ENCODE measurements at regions not wholly inside any gene's neighbourhood (a gene's known extent, or its start where the extent isn't known, plus 50 kb on each side); places are given as distances from the start of the nearest gene placed in this dataset.

DNA sequence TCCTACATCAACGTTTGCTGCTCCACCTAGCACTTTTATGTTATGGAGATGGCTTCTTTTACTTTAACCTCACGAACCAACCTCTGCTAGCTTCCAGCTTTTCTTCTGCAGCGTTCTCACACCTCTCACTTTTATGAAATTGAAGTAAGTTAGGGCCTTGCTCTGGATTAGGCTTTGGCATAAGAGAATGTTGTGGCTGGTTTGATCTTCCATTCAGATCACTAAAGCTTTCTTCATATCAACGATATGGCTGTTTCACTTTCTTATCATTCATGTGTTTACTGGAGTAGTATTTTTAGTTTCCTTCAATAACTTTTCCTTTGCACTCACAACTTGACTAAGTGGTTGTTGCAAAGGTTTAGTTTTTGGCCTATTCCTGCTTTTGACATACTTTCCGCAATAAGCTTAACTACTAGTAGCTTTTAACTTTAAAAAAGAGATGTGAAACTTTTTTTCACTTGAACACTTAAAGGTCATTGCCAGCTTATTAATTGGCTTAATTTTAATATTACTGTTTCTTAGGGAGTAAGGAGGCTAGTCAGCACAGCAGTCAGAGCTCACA is 60.0 kb upstream of the SPRY2 start:
- Histone ChIP-seq H3K36me3 (no peaks in the 10 kb centered on the region), H3K27me3 (no peaks in the 10 kb centered on the region), H3K4me1 (peaks cover 0 to 17% (median 6%) of the 10 kb centered on the region in 4 donors), H3K27ac (no peak overlapping the region), H3K9me3 (peaks cover 0 to 6% (median 3%) of the 10 kb centered on the region in 4 donors), H3K4me3 (no peak overlapping the region)
- ATAC-seq (ENCODE audit: low FRiP score in 2 of 2), result no peak
- DNase-seq, result no peak
- 69 to 75% methylated on average over 5 of the region's 5 CpGs for WGBS, 2 donors
- TF ChIP-seq, protein P1, sequence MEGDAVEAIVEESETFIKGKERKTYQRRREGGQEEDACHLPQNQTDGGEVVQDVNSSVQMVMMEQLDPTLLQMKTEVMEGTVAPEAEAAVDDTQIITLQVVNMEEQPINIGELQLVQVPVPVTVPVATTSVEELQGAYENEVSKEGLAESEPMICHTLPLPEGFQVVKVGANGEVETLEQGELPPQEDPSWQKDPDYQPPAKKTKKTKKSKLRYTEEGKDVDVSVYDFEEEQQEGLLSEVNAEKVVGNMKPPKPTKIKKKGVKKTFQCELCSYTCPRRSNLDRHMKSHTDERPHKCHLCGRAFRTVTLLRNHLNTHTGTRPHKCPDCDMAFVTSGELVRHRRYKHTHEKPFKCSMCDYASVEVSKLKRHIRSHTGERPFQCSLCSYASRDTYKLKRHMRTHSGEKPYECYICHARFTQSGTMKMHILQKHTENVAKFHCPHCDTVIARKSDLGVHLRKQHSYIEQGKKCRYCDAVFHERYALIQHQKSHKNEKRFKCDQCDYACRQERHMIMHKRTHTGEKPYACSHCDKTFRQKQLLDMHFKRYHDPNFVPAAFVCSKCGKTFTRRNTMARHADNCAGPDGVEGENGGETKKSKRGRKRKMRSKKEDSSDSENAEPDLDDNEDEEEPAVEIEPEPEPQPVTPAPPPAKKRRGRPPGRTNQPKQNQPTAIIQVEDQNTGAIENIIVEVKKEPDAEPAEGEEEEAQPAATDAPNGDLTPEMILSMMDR (IDR thresholded peaks at IDR 0.05), result no peak
- no peak for TF ChIP-seq EP300 (IDR thresholded peaks at IDR 0.05)
- no peak for TF ChIP-seq POLR2A (IDR thresholded peaks at IDR 0.05)
- TF ChIP-seq POLR2AphosphoS5 (IDR thresholded peaks at IDR 0.05), result no peak

DNA sequence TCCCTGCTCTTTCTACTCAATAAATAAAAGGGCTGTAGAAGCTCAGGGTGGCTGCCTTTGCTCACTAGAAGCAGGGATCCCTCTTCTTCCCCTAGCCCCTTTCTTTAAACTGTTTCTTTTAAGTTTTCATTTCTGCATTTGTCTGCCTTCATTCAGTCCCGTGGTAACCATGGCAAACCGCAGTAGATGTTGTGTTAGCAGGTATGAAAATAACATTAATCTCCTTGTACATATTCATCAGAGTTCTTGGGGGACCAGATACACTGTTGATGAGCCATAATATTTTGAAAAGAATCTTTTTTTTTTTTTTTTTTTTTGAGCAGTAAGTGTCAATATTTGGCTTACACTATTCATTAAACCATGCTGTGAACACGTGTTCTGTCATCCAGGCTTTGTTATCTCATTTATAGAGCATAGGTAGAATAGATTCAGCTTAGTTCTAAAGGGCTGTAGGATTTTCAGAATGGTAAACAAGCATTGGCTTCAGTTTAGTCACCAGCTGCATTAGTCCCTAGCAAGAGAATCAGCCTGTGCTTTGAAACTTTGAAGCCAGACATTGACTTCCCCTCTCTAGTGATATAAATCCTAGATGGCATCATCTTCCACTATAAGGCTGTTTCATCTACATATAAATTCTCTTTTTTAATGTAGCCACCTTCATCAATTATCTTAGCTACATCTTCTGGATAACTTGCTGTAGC is 59.4 kb upstream of the SPRY2 start:
- H3K4me1 ChIP-seq, result peaks cover 0 to 17% (median 6%) of the 10 kb centered on the region in 4 donors
- peak overlapping the region in 2 of 4 donors; percentile 9 to 39 for H3K27ac ChIP-seq
- no peaks in the 10 kb centered on the region for H3K27me3 ChIP-seq
- H3K9me3 ChIP-seq, result peaks cover 0 to 6% (median 3%) of the 10 kb centered on the region in 4 donors
- H3K4me3 ChIP-seq, result no peak overlapping the region
- H3K36me3 ChIP-seq, result no peaks in the 10 kb centered on the region
- TF ChIP-seq, protein P1 (IDR thresholded peaks at IDR 0.05), result no peak
- TF ChIP-seq POLR2A (IDR thresholded peaks at IDR 0.05) (peak in 1 of 4 donors; percentile 17), POLR2AphosphoS5 (IDR thresholded peaks at IDR 0.05) (no peak), EP300 (IDR thresholded peaks at IDR 0.05) (no peak)
- 53 to 57% methylated on average over 3 of the region's 3 CpGs for WGBS, 2 donors
- DNase-seq (no peak), ATAC-seq (ENCODE audit: low FRiP score in 2 of 2) (no peak)

DNA sequence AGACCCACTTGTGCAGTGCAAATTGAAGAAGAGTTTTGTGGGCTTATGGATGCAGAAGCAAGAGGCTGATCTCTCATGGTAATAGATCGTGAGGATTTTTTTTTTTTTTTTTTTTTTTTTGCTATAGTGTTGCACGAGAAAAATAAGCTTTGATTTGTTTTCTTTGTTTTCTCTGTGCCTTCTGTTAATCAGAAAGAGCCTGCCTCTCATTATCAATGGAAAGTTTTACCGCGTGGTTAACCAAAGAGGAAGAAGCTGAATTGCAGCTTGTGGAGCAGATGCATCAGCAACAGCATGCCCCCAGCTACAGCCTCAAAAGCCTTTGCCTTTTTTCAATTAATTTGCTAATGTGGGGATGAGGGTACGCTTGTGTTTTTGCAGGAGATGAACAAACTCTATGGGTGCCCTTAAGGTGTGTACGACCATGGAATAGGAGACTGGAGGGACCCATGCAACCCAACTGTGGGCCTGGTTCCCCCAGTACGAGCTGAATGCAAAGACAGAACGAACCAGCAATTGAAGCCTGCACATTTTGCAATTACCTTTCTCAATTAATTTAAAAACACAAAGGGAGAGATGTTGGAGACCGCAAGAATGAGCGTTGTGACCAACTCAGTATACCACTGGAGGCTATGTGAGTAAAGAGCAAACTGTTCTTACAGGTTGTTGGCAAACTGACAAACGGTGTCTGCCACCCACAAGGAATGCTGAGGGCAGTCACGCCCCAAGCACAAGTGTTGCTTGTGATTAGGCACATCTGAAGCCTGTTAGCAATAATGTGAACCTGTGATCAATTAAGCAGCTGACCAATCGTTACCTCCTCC is 58.6 kb upstream of the SPRY2 start:
- Histone ChIP-seq H3K36me3 (no peaks in the 10 kb centered on the region), H3K27ac (peak overlapping the region in 2 of 4 donors; percentile 9 to 59)
- TF ChIP-seq POLR2A (IDR thresholded peaks at IDR 0.05), result no peak
- TF ChIP-seq, protein P1 (IDR thresholded peaks at IDR 0.05), result peak in 1 of 6 experiments; percentile 13
- TF ChIP-seq EP300 (IDR thresholded peaks at IDR 0.05), result peak in 1 of 4 donors; percentile 47
- peak in 1 of 2 donors; percentile 21 for TF ChIP-seq POLR2AphosphoS5 (IDR thresholded peaks at IDR 0.05)

More for the DNA sequence above, 58.6 kb upstream of the SPRY2 start:
- WGBS, 2 donors, result 52 to 55% methylated on average over 13 of the region's 13 CpGs
- H3K9me3 ChIP-seq, result peaks cover 0 to 5% (median 1%) of the 10 kb centered on the region in 4 donors
- peaks cover 0 to 17% (median 6%) of the 10 kb centered on the region in 4 donors for H3K4me1 ChIP-seq
- no peaks in the 10 kb centered on the region for H3K27me3 ChIP-seq
- DNase-seq, result peak in 1 of 2 donors; percentile 80
- H3K4me3 ChIP-seq, result no peak overlapping the region
- peak; percentile 31 to 89 for ATAC-seq (ENCODE audit: low FRiP score in 2 of 2)

Small RNA genes in the stretch of these regions (small RNA-seq; reads per million reads assigned to genes)
- gene HIGD1AP2, result 0 reads per million in 4 donors
- 0 reads per million in 4 donors for gene RNU6-67P
- 0 reads per million in 4 donors for gene RNU6-77P

Measured in upper lobe of left lung (tissue), 6 donors.